HG03108 (cell line): ENCODE measurements at regions not wholly inside any gene's neighbourhood (a gene's known extent, or its start where the extent isn't known, plus 50 kb on each side); places are given as distances from the start of the nearest gene placed in this dataset.
"Not testable (repeated sequence)": the region's sequence is repeated elsewhere in the genome, so short reads cannot be mapped to it uniquely, and the experiment has no call there.

Experiments used
- ATAC-seq: cut with Tn5 transposase; IDR thresholded peaks from one replicate; pipeline ENCODE4 v1.9.1; 2021; ENCODE audit warnings: moderate library complexity; ENCODE audit not compliant: unreplicated experiment

- ATAC-seq, result not testable (repeated sequence)
These were observed 75.1 kb downstream of the KBTBD2 start for GRCh38 chr7:32816409-32816948.

DNA sequence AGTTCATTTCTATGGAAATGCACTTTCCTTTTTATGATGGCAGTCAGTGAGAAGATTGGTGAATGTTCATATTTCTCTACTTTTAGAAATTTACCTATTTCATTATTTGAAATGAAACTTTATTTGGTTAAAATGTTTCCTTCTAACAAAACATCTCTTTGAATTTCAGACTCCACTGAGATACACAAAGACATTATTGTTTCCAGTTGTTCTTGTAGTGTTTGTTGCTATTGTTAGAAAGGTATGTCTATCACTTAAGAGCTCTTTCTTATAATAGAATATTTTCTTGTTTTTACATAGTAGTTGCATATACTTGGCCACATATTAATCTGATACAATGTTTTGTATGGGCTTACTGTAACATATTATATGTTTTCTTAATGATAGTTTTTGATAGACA, 76.8 kb downstream of the KBTBD2 start:
- not testable (repeated sequence) for ATAC-seq

- ATAC-seq, result no peak
These were observed 81.7 kb downstream of the KBTBD2 start for GRCh38 chr7:32809871-32810270.

DNA sequence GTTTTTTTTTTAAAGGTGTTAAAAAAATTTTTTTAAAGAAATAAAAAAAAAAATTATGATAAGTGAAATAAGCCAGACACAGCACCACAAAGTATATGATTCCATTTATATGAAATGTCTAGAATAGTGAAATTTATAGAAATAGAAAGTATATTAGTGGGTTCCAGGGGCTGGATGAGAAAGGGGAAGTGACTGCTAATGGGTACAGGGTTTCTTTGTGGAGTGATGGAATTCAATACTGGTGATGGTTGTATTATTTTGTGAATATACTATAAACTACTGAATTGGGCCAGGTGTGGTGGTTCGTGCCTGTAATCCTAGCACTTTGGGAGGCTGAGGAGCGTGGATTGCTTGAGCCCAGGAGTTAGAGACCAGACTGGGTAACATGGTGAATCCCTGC, 82.2 kb downstream of the KBTBD2 start:
- no peak for ATAC-seq

GRCh38 chr7:32803406-32804141, 88.0 kb downstream of the KBTBD2 start:
- no peak for ATAC-seq

GRCh38 chr7:32802305-32802910, 89.2 kb downstream of the KBTBD2 start:
- no peak for ATAC-seq

GRCh38 chr7:32793053-32793452, 98.5 kb downstream of the KBTBD2 start:
- ATAC-seq, result not testable (repeated sequence)

- ATAC-seq, result not testable (repeated sequence)
These were observed 100.7 kb downstream of the KBTBD2 start for GRCh38 chr7:32790766-32791430.

GRCh38 chr7:32789266-32789665, 102.3 kb downstream of the KBTBD2 start:
- not testable (repeated sequence) for ATAC-seq

- not testable (repeated sequence) for ATAC-seq
These were observed 103.4 kb downstream of the KBTBD2 start for GRCh38 chr7:32788174-32788573.

- ATAC-seq, result not testable (repeated sequence)
These were observed 106.1 kb downstream of the KBTBD2 start for GRCh38 chr7:32785365-32785944.

- ATAC-seq, result not testable (repeated sequence)
These were observed 111.7 kb downstream of the KBTBD2 start for GRCh38 chr7:32779895-32780294.

DNA sequence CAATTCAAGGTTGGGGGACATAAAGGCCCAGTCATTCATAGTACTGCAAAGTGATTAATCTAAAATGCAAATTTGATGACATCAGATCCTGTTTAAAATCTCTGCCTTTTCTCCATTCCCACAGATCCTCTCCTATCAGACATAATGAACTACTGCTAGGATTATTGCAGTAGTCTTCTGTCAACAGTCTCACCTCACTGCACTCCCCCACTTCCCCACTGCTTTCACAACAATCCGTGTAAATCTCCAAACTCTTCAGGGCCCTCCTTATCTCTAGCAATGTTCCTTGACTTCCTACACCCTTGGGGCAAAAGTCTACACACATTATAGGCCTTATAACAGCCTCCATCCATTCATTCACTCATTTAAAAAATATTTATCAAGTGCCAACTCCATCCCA, 112.4 kb downstream of the KBTBD2 start:
- ATAC-seq, result no peak

GRCh38 chr7:32777041-32777666, 114.4 kb downstream of the KBTBD2 start:
- ATAC-seq, result not testable (repeated sequence)

DNA sequence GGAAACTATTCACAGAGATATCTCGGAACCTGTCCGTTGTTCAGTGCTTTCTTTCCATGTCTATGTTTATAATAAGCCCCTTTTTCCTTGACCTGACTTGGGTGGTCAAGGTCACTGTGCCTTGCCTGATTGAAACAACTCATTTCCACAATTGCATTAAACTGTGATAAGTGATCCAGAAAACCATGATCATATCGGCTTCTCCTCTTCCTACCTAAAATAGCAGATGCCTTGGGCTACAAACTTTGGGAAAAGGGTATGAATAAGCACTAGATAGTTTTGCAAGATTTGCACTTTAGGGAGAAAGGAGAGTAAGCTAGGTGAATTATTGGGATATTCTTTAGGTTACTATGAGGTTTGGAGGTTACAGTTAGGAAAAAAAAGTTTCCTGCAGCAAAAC, 115.2 kb downstream of the KBTBD2 start:
- not testable (repeated sequence) for ATAC-seq

DNA sequence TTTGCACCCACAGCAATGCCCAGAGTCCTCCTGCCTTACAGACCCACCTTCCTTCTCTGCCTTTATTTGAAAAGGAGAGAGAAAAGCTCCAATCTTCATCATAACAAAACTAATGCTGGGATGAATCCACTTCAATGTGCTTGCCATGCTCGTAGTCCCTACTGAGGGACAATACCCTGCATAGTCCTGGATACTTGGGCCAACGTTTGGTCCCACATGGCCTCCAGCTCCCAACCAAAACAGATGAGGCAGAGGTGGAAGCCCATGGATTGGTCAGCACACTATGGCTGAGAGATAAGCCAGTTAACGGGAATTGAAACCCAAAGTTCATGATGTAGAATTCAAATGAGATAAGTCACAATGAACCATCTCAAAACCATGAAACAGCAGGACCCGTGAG, 115.8 kb downstream of the KBTBD2 start:
- not testable (repeated sequence) for ATAC-seq

DNA sequence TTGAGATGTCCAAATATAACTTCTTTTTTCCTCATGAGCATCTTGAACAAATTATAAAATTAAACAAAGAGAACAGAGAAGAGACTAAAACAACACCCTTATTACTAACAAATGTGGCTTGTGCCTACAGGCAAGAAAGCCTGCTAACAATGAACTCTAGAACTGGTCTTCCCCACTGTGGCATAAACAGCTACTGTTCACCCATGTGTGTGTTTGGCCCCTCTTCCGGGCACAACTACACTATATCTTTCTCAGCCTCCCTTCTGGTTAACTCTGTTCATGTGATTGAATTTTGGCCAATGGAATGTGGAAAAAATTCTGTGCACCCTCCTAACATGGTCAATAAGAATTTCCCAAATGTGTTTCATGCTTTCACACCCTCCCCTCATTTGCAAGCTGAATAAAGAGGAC, 117.0 kb downstream of the KBTBD2 start:
- no peak for ATAC-seq

- not testable (repeated sequence) for ATAC-seq
These were observed 122.6 kb downstream of the KBTBD2 start for GRCh38 chr7:32768866-32769510.

DNA sequence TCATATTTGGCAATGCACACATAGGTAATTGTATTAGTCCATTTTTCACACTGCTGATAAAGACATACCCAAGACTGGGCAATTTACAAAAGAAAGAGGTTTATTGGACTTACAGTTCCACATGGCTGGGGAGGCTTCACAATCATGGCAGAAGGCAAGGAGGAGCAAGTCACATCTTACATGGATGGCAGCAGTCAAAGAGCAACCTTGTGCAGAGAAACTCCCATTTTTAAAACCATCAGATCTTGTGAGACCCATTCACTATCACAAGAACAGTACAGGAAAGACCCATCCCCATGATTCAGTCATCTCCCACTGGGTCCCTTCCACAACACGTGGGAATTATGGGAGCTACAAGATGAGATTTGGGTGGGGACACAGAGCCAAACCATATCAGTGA, 123.2 kb downstream of the KBTBD2 start:
- not testable (repeated sequence) for ATAC-seq

GRCh38 chr7:32765649-32766251, 125.8 kb downstream of the KBTBD2 start:
- not testable (repeated sequence) for ATAC-seq
